Vagina (tissue), 2 donors: ENCODE measurements at regions not wholly inside any gene's neighbourhood (a gene's known extent, or its start where the extent isn't known, plus 50 kb on each side); places are given as distances from the start of the nearest gene placed in this dataset.

Source experiments
- DNase-seq, 2 donors: peaks; one replicate each; pipeline ENCODE4 v3.0.0-alpha.2; 2017; ENCODE audit errors: extremely low spot score in 2 of 2
- H3K27ac ChIP-seq: fragments of 200-600 bp; sonication (generic); one replicate; pipeline ENCODE4 v1.5.1; 2019
- H3K27me3 ChIP-seq: fragments of 200-600 bp; sonication (generic); one replicate; pipeline ENCODE4 v1.5.1; 2019
- H3K36me3 ChIP-seq, 2 donors: fragments of 200-600 bp; sonication (generic); one replicate each; pipeline ENCODE4 v1.5.1; 2017 to 2019
- H3K4me1 ChIP-seq: fragments of 200-600 bp; sonication (generic); one replicate; pipeline ENCODE4 v1.5.1; 2019
- H3K4me3 ChIP-seq, 2 donors: fragments of 200-600 bp; sonication (generic); 1 replicate in 1 of 2; 2 replicates in 1 of 2; pipeline ENCODE4 v1.5.1; 2016 to 2019
- H3K9me3 ChIP-seq: fragments of 200-600 bp; sonication (generic); one replicate; pipeline ENCODE4 v1.5.1; 2019
- POLR2A ChIP-seq, 2 donors: fragments of 450-650 bp; IDR thresholded peaks; one replicate each; pipeline ENCODE4 v1.6.1; 2017; ENCODE audit warnings: antibody characterized with exemption in 2 of 2, mild to moderate bottlenecking in 2 of 2, moderate library complexity in 2 of 2
- POLR2AphosphoS5 ChIP-seq, 2 donors: sonication (generic); formaldehyde crosslinking; IDR thresholded peaks; one replicate each; pipeline ENCODE4 v1.9.0; 2017; ENCODE audit warnings: antibody characterized with exemption in 2 of 2, mild to moderate bottlenecking in 2 of 2, low read depth in 1 of 2; ENCODE audit not compliant: insufficient read depth in 1 of 2
- intact Hi-C: fragments of 100-400 bp; cut with DNase I; formaldehyde crosslinking; loops from one replicate; pipeline ENCODE4 v1.15.1; 2023
- TF ChIP-seq, protein P1 (sequence below), 3 experiments: fragments of 450-650 bp in 2 of 3; fragments of 200-600 bp in 1 of 3; sonication (generic) in 1 of 3; IDR thresholded peaks; one replicate each; pipeline ENCODE4 v1.5.1; 2017 to 2019; ENCODE audit warnings: antibody characterized with exemption in 3 of 3, mild to moderate bottlenecking in 2 of 3, moderate library complexity in 2 of 3

DNA sequence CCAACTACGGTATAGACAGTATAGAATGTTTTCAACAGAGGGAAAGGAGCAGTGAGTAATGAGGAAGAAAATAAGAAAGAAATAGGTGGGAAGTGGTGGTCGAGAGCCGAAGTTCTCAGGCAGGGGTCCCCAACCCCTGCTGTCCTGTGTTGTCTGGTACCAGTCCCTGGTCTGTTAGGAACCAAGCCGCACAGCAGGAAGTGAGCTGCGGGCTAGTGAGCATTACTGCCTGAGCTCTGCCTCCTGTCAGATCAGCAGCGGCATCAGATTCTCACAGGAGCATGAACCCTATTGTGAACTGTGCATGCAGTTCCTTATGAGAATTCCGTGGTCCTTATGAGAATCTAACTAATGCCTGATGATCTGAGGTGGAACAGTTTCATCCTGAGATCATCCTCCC is 107.3 kb upstream of the PTPRR start:
- Histone ChIP-seq H3K36me3 (no peaks in the 10 kb centered on the region), H3K9me3 (no peaks in the 10 kb centered on the region), H3K4me1 (no peaks in the 10 kb centered on the region), H3K27me3 (no peaks in the 10 kb centered on the region), H3K4me3 (no peak overlapping the region), H3K27ac (no peak overlapping the region)
- intact Hi-C loops: no loop called here
- TF ChIP-seq, protein P1, sequence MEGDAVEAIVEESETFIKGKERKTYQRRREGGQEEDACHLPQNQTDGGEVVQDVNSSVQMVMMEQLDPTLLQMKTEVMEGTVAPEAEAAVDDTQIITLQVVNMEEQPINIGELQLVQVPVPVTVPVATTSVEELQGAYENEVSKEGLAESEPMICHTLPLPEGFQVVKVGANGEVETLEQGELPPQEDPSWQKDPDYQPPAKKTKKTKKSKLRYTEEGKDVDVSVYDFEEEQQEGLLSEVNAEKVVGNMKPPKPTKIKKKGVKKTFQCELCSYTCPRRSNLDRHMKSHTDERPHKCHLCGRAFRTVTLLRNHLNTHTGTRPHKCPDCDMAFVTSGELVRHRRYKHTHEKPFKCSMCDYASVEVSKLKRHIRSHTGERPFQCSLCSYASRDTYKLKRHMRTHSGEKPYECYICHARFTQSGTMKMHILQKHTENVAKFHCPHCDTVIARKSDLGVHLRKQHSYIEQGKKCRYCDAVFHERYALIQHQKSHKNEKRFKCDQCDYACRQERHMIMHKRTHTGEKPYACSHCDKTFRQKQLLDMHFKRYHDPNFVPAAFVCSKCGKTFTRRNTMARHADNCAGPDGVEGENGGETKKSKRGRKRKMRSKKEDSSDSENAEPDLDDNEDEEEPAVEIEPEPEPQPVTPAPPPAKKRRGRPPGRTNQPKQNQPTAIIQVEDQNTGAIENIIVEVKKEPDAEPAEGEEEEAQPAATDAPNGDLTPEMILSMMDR (IDR thresholded peaks at IDR 0.05): no peak
- TF ChIP-seq POLR2A (IDR thresholded peaks at IDR 0.05) (no peak), POLR2AphosphoS5 (IDR thresholded peaks at IDR 0.05; ENCODE audit: insufficient read depth in 1 of 2, low read depth in 1 of 2) (no peak)
- no peak for DNase-seq

DNA sequence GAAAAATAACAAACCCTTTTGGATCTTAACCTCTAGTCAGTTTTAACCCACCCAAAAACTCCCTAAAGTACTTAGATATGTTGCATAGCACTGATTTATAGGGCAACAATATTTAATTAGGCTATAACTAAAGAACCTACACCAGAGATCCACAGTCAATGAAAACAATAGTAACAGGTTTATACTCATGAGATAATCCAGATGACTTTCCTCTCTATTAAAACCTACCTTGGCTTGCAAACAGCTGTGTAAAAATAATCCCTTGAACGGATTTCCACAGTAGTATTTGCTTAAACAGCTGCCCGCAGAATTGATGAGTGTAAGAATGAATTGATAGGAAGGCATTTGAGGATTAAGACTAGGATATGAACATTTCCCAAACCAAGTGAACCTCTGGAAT is 104.3 kb upstream of the PTPRR start:
- Histone ChIP-seq H3K4me1 (no peaks in the 10 kb centered on the region), H3K27me3 (no peaks in the 10 kb centered on the region), H3K4me3 (no peak overlapping the region), H3K36me3 (no peaks in the 10 kb centered on the region), H3K27ac (no peak overlapping the region), H3K9me3 (no peaks in the 10 kb centered on the region)
- intact Hi-C loops: no loop called here
- TF ChIP-seq, protein P1 (IDR thresholded peaks at IDR 0.05): no peak
- TF ChIP-seq POLR2A (IDR thresholded peaks at IDR 0.05) (no peak), POLR2AphosphoS5 (IDR thresholded peaks at IDR 0.05; ENCODE audit: insufficient read depth in 1 of 2, low read depth in 1 of 2) (no peak)
- DNase-seq: no peak

DNA sequence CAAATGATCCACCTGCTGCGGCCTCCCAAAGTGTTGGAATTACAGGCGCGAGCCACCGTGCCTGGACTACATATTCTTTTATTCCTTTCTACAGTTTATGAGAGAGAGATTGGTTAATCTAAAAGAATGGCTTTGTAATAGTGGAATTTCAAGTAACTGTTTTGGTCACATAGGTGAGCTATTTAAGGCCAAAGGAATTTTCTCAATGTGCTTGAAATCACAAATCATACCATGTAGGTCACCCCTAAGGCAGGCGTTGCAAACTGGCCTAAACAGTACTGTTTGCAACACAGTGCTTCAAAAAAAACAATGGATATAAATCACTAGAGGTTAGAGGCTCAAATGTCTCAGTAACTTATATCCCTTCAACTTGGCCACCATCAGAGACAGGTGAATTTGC is 103.7 kb upstream of the PTPRR start:
- intact Hi-C loops: no loop called here
- H3K9me3 ChIP-seq: no peaks in the 10 kb centered on the region
- no peak for DNase-seq
- no peaks in the 10 kb centered on the region for H3K27me3 ChIP-seq
- H3K4me1 ChIP-seq: no peaks in the 10 kb centered on the region
- H3K27ac ChIP-seq: no peak overlapping the region
- H3K36me3 ChIP-seq: no peaks in the 10 kb centered on the region
- TF ChIP-seq POLR2AphosphoS5 (IDR thresholded peaks at IDR 0.05; ENCODE audit: insufficient read depth in 1 of 2, low read depth in 1 of 2): no peak
- TF ChIP-seq, protein P1 (IDR thresholded peaks at IDR 0.05): no peak
- no peak for TF ChIP-seq POLR2A (IDR thresholded peaks at IDR 0.05)
- H3K4me3 ChIP-seq: no peak overlapping the region

DNA sequence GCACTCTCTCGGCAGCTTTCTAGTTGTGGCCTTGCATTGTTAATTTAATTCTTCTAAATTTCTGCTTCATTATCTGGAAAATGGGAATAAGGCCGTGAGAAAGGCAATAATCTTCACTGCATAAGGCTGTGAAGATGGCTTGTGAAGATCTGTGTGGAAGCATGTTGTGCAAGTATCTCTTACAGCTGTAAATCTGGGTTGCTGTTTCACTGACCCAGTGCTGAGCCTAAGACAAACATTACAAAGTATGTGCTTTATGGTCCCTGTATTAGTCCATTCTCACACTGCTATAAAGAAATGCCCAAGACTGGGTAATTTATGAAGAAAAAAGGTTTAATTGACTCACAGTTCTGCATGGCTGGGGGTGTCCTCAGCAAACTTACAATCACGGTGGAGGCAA is 101.0 kb upstream of the PTPRR start:
- Histone ChIP-seq H3K4me1 (no peaks in the 10 kb centered on the region), H3K36me3 (no peaks in the 10 kb centered on the region), H3K9me3 (no peaks in the 10 kb centered on the region), H3K4me3 (no peak overlapping the region), H3K27me3 (no peaks in the 10 kb centered on the region), H3K27ac (no peak overlapping the region)
- DNase-seq: no peak
- intact Hi-C loops: no loop called here
- TF ChIP-seq POLR2A (IDR thresholded peaks at IDR 0.05): no peak
- TF ChIP-seq, protein P1 (IDR thresholded peaks at IDR 0.05): no peak

DNA sequence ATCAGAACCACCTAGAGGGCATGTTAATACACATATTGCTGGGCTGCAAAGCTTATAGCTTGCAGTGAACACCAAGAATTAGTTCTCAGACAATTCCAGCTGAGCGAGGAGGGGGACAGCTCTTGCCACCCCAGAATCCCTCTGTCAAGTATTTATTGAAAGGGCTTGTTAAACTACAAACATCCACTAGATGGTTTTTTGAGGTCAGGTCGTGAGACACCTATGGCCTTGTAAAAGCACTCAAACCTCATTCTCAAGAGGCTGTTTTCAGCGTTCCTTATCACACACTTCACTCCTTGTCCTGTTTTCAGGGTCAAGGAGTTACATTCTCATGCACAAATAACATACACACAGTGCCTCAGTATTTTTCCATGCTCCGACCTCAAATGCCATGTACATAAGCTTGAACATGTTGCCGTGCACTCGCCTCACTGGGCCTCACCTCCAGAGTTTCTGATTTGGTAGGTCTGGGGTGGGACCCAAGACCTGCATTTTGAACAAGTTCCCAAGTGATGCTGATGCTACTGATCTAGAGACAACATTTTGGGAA is 98.8 kb upstream of the PTPRR start:
- H3K27me3 ChIP-seq: no peaks in the 10 kb centered on the region
- DNase-seq: no peak
- intact Hi-C loops: loop anchor here (5.0 kb wide), 1 partner anchor 287 kb away; no protein-coding TSS in a partner anchor
- H3K4me1 ChIP-seq: no peaks in the 10 kb centered on the region
- H3K9me3 ChIP-seq: no peaks in the 10 kb centered on the region
- H3K27ac ChIP-seq: no peak overlapping the region
- H3K36me3 ChIP-seq: no peaks in the 10 kb centered on the region
- no peak overlapping the region for H3K4me3 ChIP-seq
- TF ChIP-seq, protein P1 (IDR thresholded peaks at IDR 0.05): no peak
- no peak for TF ChIP-seq POLR2AphosphoS5 (IDR thresholded peaks at IDR 0.05; ENCODE audit: insufficient read depth in 1 of 2, low read depth in 1 of 2)
- no peak for TF ChIP-seq POLR2A (IDR thresholded peaks at IDR 0.05)
